Skeletal muscle tissue (tissue), 3 donors: ENCODE measurements at regions not wholly inside any gene's neighbourhood (a gene's known extent, or its start where the extent isn't known, plus 50 kb on each side); places are given as distances from the start of the nearest gene placed in this dataset.

Experiments
- H3K27ac ChIP-seq: one replicate; pipeline ENCODE4 v1.7.0; 2013; ENCODE audit warnings: mild to moderate bottlenecking, low read depth, low read length, inconsistent platforms
- H3K27me3 ChIP-seq, 3 donors: one replicate each; pipeline ENCODE4 v1.7.0; 2013; ENCODE audit warnings: low read length in 3 of 3; ENCODE audit not compliant: control insufficient read depth in 3 of 3, insufficient read depth in 3 of 3
- H3K36me3 ChIP-seq, 3 donors: one replicate each; pipeline ENCODE4 v1.7.0; 2013; ENCODE audit warnings: low read length in 3 of 3; ENCODE audit not compliant: control insufficient read depth in 3 of 3, insufficient read depth in 3 of 3
- H3K4me1 ChIP-seq, 3 donors: one replicate each; pipeline ENCODE4 v1.7.0; 2013; ENCODE audit warnings: low read length in 3 of 3, mild to moderate bottlenecking in 3 of 3; ENCODE audit not compliant: control insufficient read depth in 3 of 3, insufficient read depth in 3 of 3
- H3K4me3 ChIP-seq, 3 donors: one replicate each; pipeline ENCODE4 v1.7.0; 2013; ENCODE audit warnings: low read length in 3 of 3
- H3K9ac ChIP-seq, 3 donors: one replicate each; pipeline ENCODE4 v1.7.0; 2013; ENCODE audit warnings: low read length in 3 of 3, mild to moderate bottlenecking in 3 of 3, moderate library complexity in 2 of 3, low read depth in 1 of 3
- H3K9me3 ChIP-seq, 3 donors: one replicate each; pipeline ENCODE4 v1.7.0; 2013; ENCODE audit warnings: low read length in 3 of 3; ENCODE audit not compliant: control insufficient read depth in 3 of 3
- donor health status: Osteomylitis.

DNA sequence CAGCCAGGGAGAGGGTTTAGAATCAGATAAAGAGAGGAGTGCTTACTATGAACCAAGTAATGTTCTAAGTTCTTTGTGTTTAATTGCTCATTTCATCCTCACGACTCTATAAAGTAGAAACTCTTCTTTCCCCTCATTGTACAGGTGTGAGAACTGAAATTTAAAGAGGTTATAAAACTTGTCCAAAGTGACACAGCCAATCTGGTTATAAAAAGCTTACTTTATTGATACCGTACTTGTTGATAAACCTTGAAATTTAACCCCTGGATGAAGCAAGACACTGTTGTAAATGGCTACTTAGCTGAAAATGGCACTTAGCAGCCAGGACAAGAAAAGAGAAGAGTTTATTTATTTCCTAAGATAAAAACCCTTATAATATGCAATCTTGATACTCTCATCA is 702.4 kb downstream of the KCTD16 start:
- no peaks in the 10 kb centered on the region for H3K27me3 ChIP-seq
- no peaks in the 10 kb centered on the region for H3K4me1 ChIP-seq
- no peaks in the 10 kb centered on the region for H3K9me3 ChIP-seq

DNA sequence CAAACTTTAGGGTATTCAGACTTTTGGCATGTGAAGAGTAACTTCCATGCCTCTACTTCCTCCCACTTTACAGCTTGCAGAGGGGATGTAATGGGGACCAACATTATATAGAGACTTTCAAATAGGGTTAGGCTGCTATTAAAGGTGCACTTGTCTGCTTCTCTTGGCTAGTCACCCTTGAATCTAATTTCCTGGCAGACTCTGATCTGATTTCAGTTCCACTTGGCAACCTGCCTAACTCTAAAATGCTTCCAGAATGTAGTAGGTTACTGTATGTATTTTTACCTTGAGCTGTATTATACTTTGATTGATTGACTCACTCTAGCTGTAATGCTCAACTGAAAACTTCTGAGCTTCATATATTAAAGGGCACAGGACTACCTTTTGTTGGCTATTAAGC is 693.4 kb downstream of the KCTD16 start:
- H3K4me3 ChIP-seq, result no peak overlapping the region
- H3K4me1 ChIP-seq, result no peaks in the 10 kb centered on the region
- no peaks in the 10 kb centered on the region for H3K27me3 ChIP-seq
- no peaks in the 10 kb centered on the region for H3K9me3 ChIP-seq
- H3K9ac ChIP-seq, result no peak overlapping the region
- no peak overlapping the region for H3K27ac ChIP-seq
- no peaks in the 10 kb centered on the region for H3K36me3 ChIP-seq

More for the DNA sequence above, 702.4 kb downstream of the KCTD16 start:
- H3K36me3 ChIP-seq, result no peaks in the 10 kb centered on the region
- no peak overlapping the region for H3K9ac ChIP-seq
- H3K27ac ChIP-seq, result no peak overlapping the region
- H3K4me3 ChIP-seq, result no peak overlapping the region

DNA sequence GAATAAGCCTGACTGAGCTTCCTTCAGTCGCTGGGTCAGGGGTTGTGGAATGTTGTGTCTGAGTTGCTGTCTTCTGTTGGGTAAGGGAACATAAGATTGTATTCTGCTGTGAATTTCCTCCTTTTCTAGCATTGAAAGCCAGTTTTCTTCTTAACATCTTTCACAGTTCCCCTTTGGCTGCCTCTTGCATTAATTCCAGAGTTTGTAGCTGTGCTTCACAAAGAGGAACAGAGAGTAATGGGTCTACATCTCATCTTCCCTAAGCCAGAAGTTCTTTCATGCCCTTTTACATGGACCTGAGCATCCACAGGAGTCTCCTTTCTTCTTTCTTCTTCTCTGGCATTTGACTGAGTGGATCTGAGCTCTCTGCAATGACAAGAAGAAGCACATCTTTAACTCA is 686.8 kb downstream of the KCTD16 start:
- H3K27ac ChIP-seq, result no peak overlapping the region
- H3K36me3 ChIP-seq, result no peaks in the 10 kb centered on the region
- H3K4me1 ChIP-seq, result no peaks in the 10 kb centered on the region
- no peak overlapping the region for H3K9ac ChIP-seq
- H3K4me3 ChIP-seq, result no peak overlapping the region
- H3K9me3 ChIP-seq, result no peaks in the 10 kb centered on the region
- no peaks in the 10 kb centered on the region for H3K27me3 ChIP-seq

DNA sequence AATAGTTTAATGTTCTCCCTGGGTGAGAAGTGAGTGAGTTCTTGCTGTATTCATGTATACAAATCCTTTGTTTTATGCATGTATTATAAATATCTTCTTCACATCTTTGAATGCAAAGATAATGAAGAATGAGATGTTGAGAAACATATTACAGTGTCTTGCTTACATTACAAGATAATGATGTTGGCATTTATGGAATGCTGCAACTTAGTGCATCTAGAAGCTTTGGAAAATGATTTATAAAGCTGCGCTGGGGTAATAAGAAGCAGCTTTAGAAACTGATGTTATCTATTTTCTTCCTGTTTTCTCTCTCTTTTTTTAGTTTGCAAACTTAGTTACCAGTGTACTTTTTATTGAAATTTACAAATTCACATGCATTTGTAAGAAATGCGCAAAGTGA is 673.4 kb downstream of the KCTD16 start:
- H3K4me3 ChIP-seq, result no peak overlapping the region
- H3K9me3 ChIP-seq, result no peaks in the 10 kb centered on the region
- H3K4me1 ChIP-seq, result no peaks in the 10 kb centered on the region
- no peaks in the 10 kb centered on the region for H3K27me3 ChIP-seq
- H3K36me3 ChIP-seq, result no peaks in the 10 kb centered on the region
- H3K27ac ChIP-seq, result no peak overlapping the region
- no peak overlapping the region for H3K9ac ChIP-seq

DNA sequence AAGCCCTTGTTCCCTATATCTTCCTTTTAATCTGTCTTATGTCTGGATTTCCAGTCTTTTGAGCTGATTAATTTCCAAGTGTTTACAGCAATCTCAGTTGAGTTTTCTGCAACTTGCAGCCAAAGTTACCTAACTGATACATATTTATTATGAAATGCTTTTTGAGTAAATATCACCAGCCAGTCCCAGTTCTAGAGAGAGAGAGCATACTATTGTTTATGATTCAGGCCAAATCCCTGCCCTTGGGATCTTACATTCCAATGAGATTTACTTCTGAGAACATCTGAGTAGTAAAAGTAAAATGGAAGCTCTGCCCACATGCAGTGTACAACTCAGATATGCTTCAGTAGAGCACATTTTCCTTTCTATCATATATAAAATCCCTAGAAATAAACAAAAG is 661.7 kb downstream of the KCTD16 start:
- Histone ChIP-seq H3K9me3 (no peaks in the 10 kb centered on the region), H3K27ac (no peak overlapping the region), H3K36me3 (no peaks in the 10 kb centered on the region), H3K27me3 (no peaks in the 10 kb centered on the region), H3K9ac (no peak overlapping the region), H3K4me3 (no peak overlapping the region), H3K4me1 (no peaks in the 10 kb centered on the region)

DNA sequence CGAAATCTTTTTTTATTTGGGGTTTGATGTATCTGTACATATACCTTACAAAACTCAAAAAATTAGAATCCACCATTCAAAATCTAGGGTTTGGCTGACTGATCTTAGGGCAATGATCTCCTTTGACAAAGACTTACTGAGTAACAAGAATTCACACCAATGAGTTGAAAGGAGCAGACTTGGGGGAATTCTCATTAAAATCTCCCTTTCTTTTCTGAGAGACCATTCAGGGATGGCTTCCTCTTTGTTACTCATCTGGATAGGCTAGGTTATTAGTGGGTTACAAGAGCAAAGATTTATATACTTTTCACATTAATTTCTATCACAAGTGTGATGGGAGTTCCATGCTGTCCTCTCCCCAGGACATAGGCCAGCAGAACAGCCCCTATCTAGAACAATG is 661.0 kb downstream of the KCTD16 start:
- Histone ChIP-seq H3K36me3 (no peaks in the 10 kb centered on the region), H3K27ac (no peak overlapping the region), H3K9me3 (no peaks in the 10 kb centered on the region), H3K4me3 (no peak overlapping the region), H3K4me1 (no peaks in the 10 kb centered on the region), H3K27me3 (no peaks in the 10 kb centered on the region), H3K9ac (no peak overlapping the region)

DNA sequence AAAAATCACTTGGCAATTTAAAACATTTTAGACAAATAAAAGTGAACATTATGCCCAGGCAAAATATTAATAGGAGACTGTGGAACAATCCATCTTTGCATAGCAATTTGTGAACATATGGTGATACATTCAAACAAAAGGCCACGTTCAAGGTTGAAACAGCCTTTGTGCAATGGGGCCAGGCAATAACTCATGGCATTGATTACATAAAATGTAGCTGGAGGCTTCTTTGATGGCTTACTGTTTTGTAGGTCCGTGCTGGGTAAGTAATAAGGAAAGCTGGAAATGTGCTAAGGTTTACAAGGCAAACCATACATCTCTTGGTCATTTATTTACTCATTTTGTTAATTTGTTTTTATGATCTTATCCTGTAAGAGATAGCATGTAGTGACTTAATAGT is 651.8 kb downstream of the KCTD16 start:
- no peaks in the 10 kb centered on the region for H3K36me3 ChIP-seq
- H3K4me1 ChIP-seq, result no peaks in the 10 kb centered on the region
- H3K9ac ChIP-seq, result no peak overlapping the region
- H3K27ac ChIP-seq, result no peak overlapping the region
- H3K4me3 ChIP-seq, result no peak overlapping the region
- H3K9me3 ChIP-seq, result no peaks in the 10 kb centered on the region
- H3K27me3 ChIP-seq, result no peaks in the 10 kb centered on the region

DNA sequence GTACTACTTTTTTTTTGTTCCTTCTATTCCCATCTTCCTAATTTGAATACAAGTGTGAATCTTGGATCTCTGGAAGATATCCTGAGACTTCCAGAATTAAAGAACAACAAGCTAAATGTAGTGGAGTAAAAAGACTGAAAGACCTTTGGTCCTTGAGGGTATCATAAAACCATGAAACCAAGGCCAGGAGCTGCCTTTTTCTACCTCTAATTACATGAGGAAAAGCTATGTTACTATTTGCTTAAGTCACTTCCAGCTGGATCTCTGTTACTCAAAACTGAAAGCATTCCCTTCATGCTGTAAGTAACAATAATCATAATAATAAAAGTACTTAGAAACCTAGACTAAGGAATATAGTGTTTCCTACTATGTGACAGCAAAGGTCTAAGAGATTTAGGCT is 649.6 kb downstream of the KCTD16 start:
- Histone ChIP-seq H3K9me3 (peaks cover 0 to 2% (median 0%) of the 10 kb centered on the region in 3 donors), H3K36me3 (no peaks in the 10 kb centered on the region), H3K27ac (no peak overlapping the region), H3K4me3 (no peak overlapping the region), H3K9ac (no peak overlapping the region), H3K4me1 (no peaks in the 10 kb centered on the region), H3K27me3 (no peaks in the 10 kb centered on the region)

DNA sequence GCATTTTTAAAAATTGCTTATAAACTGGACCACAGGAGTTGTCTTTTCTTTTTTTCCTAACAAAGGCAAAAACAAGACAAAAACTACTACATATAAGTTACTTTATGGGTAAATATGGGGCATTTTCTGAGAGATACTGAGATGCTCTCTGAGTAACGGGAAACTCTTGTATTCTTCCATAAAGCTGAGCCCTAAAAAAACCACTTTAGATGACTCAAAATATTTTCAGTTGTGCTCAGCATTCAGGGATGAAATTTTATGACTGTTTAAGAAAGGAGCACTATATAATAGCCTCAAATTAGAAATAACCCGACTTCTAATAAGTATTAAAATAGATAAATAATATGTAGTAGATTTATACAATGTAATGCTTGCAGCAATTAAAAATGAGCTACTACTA is 644.5 kb downstream of the KCTD16 start:
- no peak overlapping the region for H3K4me3 ChIP-seq
- peaks cover 0 to 2% (median 0%) of the 10 kb centered on the region in 3 donors for H3K9me3 ChIP-seq
- no peaks in the 10 kb centered on the region for H3K4me1 ChIP-seq
- no peak overlapping the region for H3K9ac ChIP-seq
- H3K27me3 ChIP-seq, result no peaks in the 10 kb centered on the region
- no peaks in the 10 kb centered on the region for H3K36me3 ChIP-seq
- H3K27ac ChIP-seq, result no peak overlapping the region

DNA sequence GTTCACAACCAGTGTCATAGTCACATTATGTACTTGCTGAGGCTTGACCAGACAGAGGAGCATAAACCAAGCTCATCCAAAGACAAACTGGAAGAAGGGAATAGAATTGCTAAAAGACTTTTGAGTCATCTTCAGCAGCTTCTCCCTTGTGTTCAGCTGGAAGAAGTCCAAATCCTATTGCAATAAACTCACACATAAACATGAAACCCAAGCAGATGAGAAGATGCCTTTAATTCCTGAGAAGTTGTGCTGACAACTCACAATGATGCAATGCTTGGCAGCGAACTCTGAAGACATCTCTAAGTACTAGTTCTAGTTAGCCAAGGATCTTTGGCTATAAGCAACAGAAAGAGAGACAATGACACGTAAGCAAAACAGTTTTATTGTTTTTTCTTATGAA is 642.1 kb downstream of the KCTD16 start:
- Histone ChIP-seq H3K9ac (no peak overlapping the region), H3K4me3 (no peak overlapping the region), H3K9me3 (peaks cover 0 to 2% (median 0%) of the 10 kb centered on the region in 3 donors), H3K4me1 (no peaks in the 10 kb centered on the region), H3K27me3 (no peaks in the 10 kb centered on the region), H3K36me3 (no peaks in the 10 kb centered on the region), H3K27ac (no peak overlapping the region)

DNA sequence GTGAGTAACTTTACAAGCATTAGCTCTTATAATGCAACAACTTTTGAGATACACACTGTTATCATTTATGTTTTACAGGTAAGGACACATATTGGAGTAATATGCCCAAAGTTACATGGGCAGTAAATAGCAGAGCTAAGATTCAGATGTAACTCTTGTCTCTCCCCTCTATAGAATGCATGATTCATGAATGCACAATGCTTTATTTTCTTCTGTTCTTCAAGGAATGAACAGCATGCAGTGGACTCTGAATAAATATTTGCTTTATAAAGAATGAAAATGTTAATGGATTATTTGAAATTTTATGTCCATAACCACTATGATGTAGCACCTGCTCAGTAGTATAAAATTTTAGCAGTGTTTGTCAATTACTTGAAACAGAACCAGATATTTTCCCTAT is 629.5 kb downstream of the KCTD16 start:
- Histone ChIP-seq H3K4me3 (no peak overlapping the region), H3K9me3 (no peaks in the 10 kb centered on the region), H3K27me3 (no peaks in the 10 kb centered on the region), H3K9ac (no peak overlapping the region), H3K27ac (no peak overlapping the region), H3K36me3 (no peaks in the 10 kb centered on the region), H3K4me1 (no peaks in the 10 kb centered on the region)
